OCI-LY7 (cell line): ENCODE measurements at regions not wholly inside any gene's neighbourhood (a gene's known extent, or its start where the extent isn't known, plus 50 kb on each side); places are given as distances from the start of the nearest gene placed in this dataset.

Source experiments
- EZH2phosphoT487 ChIP-seq: fragments of 200-600 bp; sonication (generic); IDR thresholded peaks from 2 replicates; pipeline ENCODE4 v1.6.1; 2018; ENCODE audit warnings: low read depth, borderline replicate concordance, mild to moderate bottlenecking, mixed run types, antibody characterized with exemption, low read length, moderate library complexity, mixed read lengths
- TF ChIP-seq, protein P1 (sequence below): fragments of 200-600 bp; sonication (generic); conservative IDR thresholded peaks from 2 replicates; pipeline ENCODE4 v1.5.1; 2014; ENCODE audit warnings: mild to moderate bottlenecking, antibody characterized with exemption, low read length, moderate library complexity, mixed read lengths

DNA sequence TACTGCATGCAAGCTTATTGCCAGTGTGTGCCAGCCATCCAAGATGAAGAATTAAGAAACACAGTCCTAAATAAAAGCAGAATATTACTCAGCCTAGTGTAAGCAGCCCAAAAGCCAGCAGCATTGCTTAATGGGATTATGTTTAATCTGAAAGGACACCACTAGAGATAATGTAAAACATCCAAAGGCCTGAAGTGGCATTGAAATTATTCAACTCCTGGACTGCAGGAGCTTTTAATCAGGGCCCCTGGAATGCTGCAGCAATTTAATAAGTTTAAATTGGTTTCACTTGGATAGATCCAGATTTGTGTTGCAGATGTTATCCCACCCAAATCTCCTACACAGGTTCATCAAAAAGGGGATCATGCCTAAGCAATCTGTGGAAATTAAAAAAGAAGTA lies 193.0 kb downstream of the C12orf50 start:
- TF ChIP-seq, protein P1, sequence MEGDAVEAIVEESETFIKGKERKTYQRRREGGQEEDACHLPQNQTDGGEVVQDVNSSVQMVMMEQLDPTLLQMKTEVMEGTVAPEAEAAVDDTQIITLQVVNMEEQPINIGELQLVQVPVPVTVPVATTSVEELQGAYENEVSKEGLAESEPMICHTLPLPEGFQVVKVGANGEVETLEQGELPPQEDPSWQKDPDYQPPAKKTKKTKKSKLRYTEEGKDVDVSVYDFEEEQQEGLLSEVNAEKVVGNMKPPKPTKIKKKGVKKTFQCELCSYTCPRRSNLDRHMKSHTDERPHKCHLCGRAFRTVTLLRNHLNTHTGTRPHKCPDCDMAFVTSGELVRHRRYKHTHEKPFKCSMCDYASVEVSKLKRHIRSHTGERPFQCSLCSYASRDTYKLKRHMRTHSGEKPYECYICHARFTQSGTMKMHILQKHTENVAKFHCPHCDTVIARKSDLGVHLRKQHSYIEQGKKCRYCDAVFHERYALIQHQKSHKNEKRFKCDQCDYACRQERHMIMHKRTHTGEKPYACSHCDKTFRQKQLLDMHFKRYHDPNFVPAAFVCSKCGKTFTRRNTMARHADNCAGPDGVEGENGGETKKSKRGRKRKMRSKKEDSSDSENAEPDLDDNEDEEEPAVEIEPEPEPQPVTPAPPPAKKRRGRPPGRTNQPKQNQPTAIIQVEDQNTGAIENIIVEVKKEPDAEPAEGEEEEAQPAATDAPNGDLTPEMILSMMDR = no peak
- TF ChIP-seq EZH2phosphoT487 = no peak
